NCI-H1694 (cell line): ENCODE measurements at regions not wholly inside any gene's neighbourhood (a gene's known extent, or its start where the extent isn't known, plus 50 kb on each side); places are given as distances from the start of the nearest gene placed in this dataset.
"Not testable (repeated sequence)": the region's sequence is repeated elsewhere in the genome, so short reads cannot be mapped to it uniquely, and the experiment has no call there.

Experiments used
- DNase-seq: peaks from one replicate; lab custom pipeline; 2025; lab: John Stamatoyannopoulos, UW

GRCh38 chr16:63496282-63496681 is 1460.0 kb upstream of the CDH8 start:
- no peak for DNase-seq

- DNase-seq, result no peak
Observed at GRCh38 chr16:63488955-63489354, 1452.7 kb upstream of the CDH8 start.

- no peak for DNase-seq
Observed at GRCh38 chr16:63481060-63481459, 1444.8 kb upstream of the CDH8 start.

- no peak for DNase-seq
Observed at GRCh38 chr16:63473725-63474124, 1437.5 kb upstream of the CDH8 start.

GRCh38 chr16:63467513-63467912 is 1431.3 kb upstream of the CDH8 start:
- no peak for DNase-seq

- DNase-seq, result no peak
Observed at GRCh38 chr16:63462316-63462715, 1426.1 kb upstream of the CDH8 start.

- peak; percentile 24 for DNase-seq
Observed at GRCh38 chr16:63461248-63461841, 1425.1 kb upstream of the CDH8 start.

- DNase-seq, result no peak
Observed at GRCh38 chr16:63458846-63459245, 1422.6 kb upstream of the CDH8 start.

- no peak for DNase-seq
Observed at GRCh38 chr16:63457869-63458268, 1421.6 kb upstream of the CDH8 start.

- no peak for DNase-seq
Observed at GRCh38 chr16:63453261-63453660, 1417.0 kb upstream of the CDH8 start.

- DNase-seq, result no peak
Observed at GRCh38 chr16:63447121-63447520, 1410.9 kb upstream of the CDH8 start.

- DNase-seq, result no peak
Observed at GRCh38 chr16:63442246-63442645, 1406.0 kb upstream of the CDH8 start.

- DNase-seq, result no peak
Observed at GRCh38 chr16:63426275-63426870, 1390.1 kb upstream of the CDH8 start.

- peak; percentile 52 for DNase-seq
Observed at GRCh38 chr16:63422715-63423114, 1386.5 kb upstream of the CDH8 start.

- no peak for DNase-seq
Observed at GRCh38 chr16:63416712-63417111, 1380.5 kb upstream of the CDH8 start.

- no peak for DNase-seq
Observed at GRCh38 chr16:63415014-63415413, 1378.8 kb upstream of the CDH8 start.

GRCh38 chr16:63410594-63410993 is 1374.4 kb upstream of the CDH8 start:
- no peak for DNase-seq

GRCh38 chr16:63403792-63404191 is 1367.6 kb upstream of the CDH8 start:
- DNase-seq, result no peak

GRCh38 chr16:63388277-63388676 is 1352.0 kb upstream of the CDH8 start:
- DNase-seq, result not testable (repeated sequence)

- DNase-seq, result peak; percentile 41
Observed at GRCh38 chr16:63385714-63386432, 1349.6 kb upstream of the CDH8 start.

- DNase-seq, result no peak
Observed at GRCh38 chr16:63373744-63374143, 1337.5 kb upstream of the CDH8 start.

- no peak for DNase-seq
Observed at GRCh38 chr16:63372815-63373214, 1336.6 kb upstream of the CDH8 start.

- DNase-seq, result no peak
Observed at GRCh38 chr16:63372283-63372682, 1336.0 kb upstream of the CDH8 start.
